Activated CD4-positive, alpha-beta T cell treated with anti-CD3 and anti-CD28 coated beads, Interleukin-2, amount 10 ng/mL, durations not matched to agents 7 days and 5 days (primary cell): ENCODE measurements at regions not wholly inside any gene's neighbourhood (a gene's known extent, or its start where the extent isn't known, plus 50 kb on each side); places are given as distances from the start of the nearest gene placed in this dataset.

ENCODE experiments used
- CTCF ChIA-PET: fragments of 350-600 bp; sonication (Branson Sonifier 250); formaldehyde crosslinking; loops from one replicate; lab custom pipeline; 2021; ENCODE audit warnings: antibody characterized with exemption; lab: Charles Lee
- POLR2A ChIA-PET: fragments of 350-600 bp; sonication (Branson Sonifier 250); formaldehyde crosslinking; loops from one replicate; lab custom pipeline; 2021; ENCODE audit warnings: antibody characterized with exemption; lab: Charles Lee
- DNase-seq: peaks from one replicate; pipeline ENCODE4 v3.0.0-alpha.2; 2020
- H3K27ac Mint-ChIP-seq: one replicate; pipeline ENCODE4 v1.8.0; 2021; ENCODE audit warnings: mild to moderate bottlenecking, moderate library complexity, mixed read lengths
- H3K27me3 Mint-ChIP-seq: one replicate; pipeline ENCODE4 v1.8.0; 2021; ENCODE audit warnings: mixed read lengths
- H3K36me3 Mint-ChIP-seq: one replicate; pipeline ENCODE4 v1.8.0; 2021; ENCODE audit warnings: low read depth, mixed read lengths
- H3K4me1 Mint-ChIP-seq: one replicate; pipeline ENCODE4 v1.8.0; 2021; ENCODE audit warnings: mixed read lengths
- H3K4me3 Mint-ChIP-seq: one replicate; pipeline ENCODE4 v1.8.0; 2021; ENCODE audit warnings: mild to moderate bottlenecking, moderate library complexity, mixed read lengths
- H3K9me3 Mint-ChIP-seq: one replicate; pipeline ENCODE4 v1.8.0; 2021; ENCODE audit warnings: mixed read lengths

DNA sequence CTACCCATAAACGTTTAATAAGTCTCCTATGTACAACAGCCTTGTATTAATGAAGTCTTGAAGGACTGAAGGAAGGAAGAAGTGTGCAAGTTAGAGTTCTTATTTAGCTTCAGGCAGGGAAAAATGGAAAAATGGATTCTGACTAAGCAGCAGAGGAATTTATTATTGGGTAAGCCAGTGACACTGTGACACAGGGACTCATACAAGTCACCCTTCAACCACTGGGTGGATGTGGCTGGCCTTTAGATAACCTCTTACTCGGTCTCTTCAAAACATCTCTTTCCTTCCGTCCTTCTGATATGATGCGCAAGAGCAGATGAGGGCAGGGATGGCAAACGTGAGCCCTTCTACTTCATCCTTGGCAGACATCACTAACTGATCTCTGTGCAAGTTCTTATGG is 145.6 kb downstream of the DHX35 start:
- Mint-ChIP-seq H3K27me3 (peaks cover 20% of the 10 kb centered on the region), H3K36me3 (no peaks in the 10 kb centered on the region), H3K27ac (no peak overlapping the region), H3K4me3 (no peak overlapping the region), H3K4me1 (no peaks in the 10 kb centered on the region), H3K9me3 (no peaks in the 10 kb centered on the region)
- ChIA-PET POLR2A (no interaction called here), CTCF (no interaction called here)
- no peak for DNase-seq

DNA sequence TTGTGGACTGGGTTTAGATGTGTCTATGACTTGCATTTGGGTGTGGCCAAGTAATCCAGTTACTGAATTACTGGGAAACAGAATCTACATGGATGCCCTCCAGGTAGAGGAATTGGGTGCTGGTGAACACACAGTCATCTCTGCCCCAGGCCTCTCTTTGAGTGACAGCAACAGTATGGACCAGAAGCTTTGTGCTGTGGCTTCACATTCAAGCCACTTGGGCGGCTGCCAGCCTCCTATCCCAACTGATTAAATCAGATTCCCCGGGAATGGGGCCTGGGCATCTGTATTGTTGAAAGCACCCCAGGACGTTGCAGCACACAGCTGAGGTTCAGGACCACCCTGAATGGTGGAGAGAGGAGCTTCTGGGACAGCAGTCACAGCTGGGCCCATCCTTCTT is 144.6 kb downstream of the DHX35 start:
- H3K9me3 Mint-ChIP-seq = no peaks in the 10 kb centered on the region
- H3K4me1 Mint-ChIP-seq = no peaks in the 10 kb centered on the region
- no peaks in the 10 kb centered on the region for H3K36me3 Mint-ChIP-seq
- POLR2A ChIA-PET = no interaction called here
- CTCF ChIA-PET = no interaction called here
- no peak for DNase-seq
- peaks cover 14% of the 10 kb centered on the region for H3K27me3 Mint-ChIP-seq
- H3K27ac Mint-ChIP-seq = no peak overlapping the region
- no peak overlapping the region for H3K4me3 Mint-ChIP-seq

GRCh38 chr20:39105551-39105950 is 143.4 kb downstream of the DHX35 start:
- Mint-ChIP-seq H3K4me1 (no peaks in the 10 kb centered on the region), H3K9me3 (no peaks in the 10 kb centered on the region), H3K36me3 (no peaks in the 10 kb centered on the region), H3K27me3 (peaks cover 6% of the 10 kb centered on the region), H3K27ac (no peak overlapping the region), H3K4me3 (no peak overlapping the region)
- ChIA-PET CTCF (no interaction called here), POLR2A (no interaction called here)
- DNase-seq = no peak

DNA sequence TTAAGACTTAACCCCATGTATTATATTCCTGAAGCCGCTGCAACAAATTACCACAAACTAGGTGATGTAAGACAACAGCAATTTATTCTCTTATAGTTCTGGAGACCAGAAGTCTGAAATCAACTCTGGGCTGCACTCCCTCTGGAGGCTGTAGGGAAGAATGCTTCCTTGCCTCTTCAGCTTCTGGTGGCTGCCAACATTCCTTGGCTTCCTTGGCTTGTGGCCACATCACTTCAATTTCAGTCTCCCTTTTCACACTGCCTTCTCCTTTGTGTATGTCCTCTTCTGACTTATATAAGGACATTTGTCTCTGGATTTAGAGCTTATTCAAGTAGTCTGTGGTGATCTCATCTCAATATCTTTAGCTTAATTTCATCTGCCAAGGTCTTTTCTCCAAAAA is 141.6 kb downstream of the DHX35 start:
- no peak overlapping the region for H3K4me3 Mint-ChIP-seq
- CTCF ChIA-PET = interaction anchor here (1.5 kb wide), 1 partner anchor 15 kb away, joined by 3 read pairs; no protein-coding TSS in a partner anchor
- DNase-seq = no peak
- H3K27ac Mint-ChIP-seq = no peak overlapping the region
- H3K27me3 Mint-ChIP-seq = peaks cover 3% of the 10 kb centered on the region
- POLR2A ChIA-PET = no interaction called here
- H3K4me1 Mint-ChIP-seq = no peaks in the 10 kb centered on the region
- no peaks in the 10 kb centered on the region for H3K9me3 Mint-ChIP-seq
- no peaks in the 10 kb centered on the region for H3K36me3 Mint-ChIP-seq

GRCh38 chr20:39103305-39103704 is 141.2 kb downstream of the DHX35 start:
- Mint-ChIP-seq H3K4me3 (no peak overlapping the region), H3K4me1 (no peaks in the 10 kb centered on the region), H3K36me3 (no peaks in the 10 kb centered on the region), H3K27ac (no peak overlapping the region), H3K9me3 (no peaks in the 10 kb centered on the region), H3K27me3 (peaks cover 5% of the 10 kb centered on the region)
- ChIA-PET CTCF (interaction anchor here (1.5 kb wide), 1 partner anchor 15 kb away, joined by 3 read pairs; no protein-coding TSS in a partner anchor), POLR2A (no interaction called here)
- DNase-seq = no peak

- H3K4me3 Mint-ChIP-seq = no peak overlapping the region
- ChIA-PET CTCF (no interaction called here), POLR2A (no interaction called here)
- H3K4me1 Mint-ChIP-seq = no peaks in the 10 kb centered on the region
- no peak overlapping the region for H3K27ac Mint-ChIP-seq
- H3K27me3 Mint-ChIP-seq = peaks cover 8% of the 10 kb centered on the region
- H3K9me3 Mint-ChIP-seq = no peaks in the 10 kb centered on the region
- H3K36me3 Mint-ChIP-seq = no peaks in the 10 kb centered on the region
- no peak for DNase-seq
Observed at GRCh38 chr20:39101895-39102294, 139.8 kb downstream of the DHX35 start.

DNA sequence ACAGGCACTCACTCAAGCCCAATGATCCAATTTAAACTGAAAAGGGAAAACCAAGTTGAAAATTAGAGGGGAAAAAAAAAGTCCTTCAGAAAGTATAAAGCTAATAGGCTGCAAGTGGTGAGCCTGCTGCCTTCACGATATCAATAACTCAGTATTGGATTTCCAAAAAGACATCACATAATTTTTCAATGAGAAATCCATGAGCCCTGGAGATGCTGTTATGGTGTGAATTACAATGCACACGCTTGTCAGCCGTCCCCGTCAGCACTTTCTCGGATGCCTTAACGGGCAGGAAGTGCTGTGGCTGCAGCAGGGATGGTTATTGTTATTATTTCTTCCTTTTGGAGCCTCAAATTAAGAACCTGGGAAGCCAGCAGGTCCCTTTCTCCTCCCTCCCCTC is 138.5 kb downstream of the DHX35 start:
- Mint-ChIP-seq H3K9me3 (no peaks in the 10 kb centered on the region), H3K36me3 (no peaks in the 10 kb centered on the region), H3K4me3 (no peak overlapping the region), H3K27me3 (peaks cover 8% of the 10 kb centered on the region), H3K27ac (no peak overlapping the region), H3K4me1 (no peaks in the 10 kb centered on the region)
- POLR2A ChIA-PET = no interaction called here
- CTCF ChIA-PET = no interaction called here
- no peak for DNase-seq

DNA sequence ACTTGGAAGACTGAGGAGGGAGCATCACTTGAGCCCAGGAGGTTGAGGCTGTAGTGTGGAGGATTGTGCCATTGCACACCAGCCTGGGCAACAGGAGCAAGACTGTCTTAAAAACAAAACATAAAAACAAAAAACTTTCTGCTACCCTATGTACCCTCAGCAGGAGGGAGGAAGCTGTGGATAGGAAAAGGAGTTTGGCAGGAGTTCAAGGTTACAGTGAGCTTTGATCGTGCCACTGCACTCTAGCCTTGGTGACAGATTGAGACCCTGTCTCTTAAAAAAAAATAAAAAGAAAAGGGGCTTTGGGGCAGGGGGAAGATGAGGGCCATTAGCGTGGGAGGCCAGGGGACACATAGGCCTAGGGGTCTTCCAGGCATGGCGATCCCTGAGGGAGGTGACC is 135.7 kb downstream of the DHX35 start:
- ChIA-PET CTCF (interaction anchor here (0.7 kb wide), 1 partner anchor 17 kb away, joined by 3 read pairs; no protein-coding TSS in a partner anchor), POLR2A (no interaction called here)
- Mint-ChIP-seq H3K9me3 (no peaks in the 10 kb centered on the region), H3K36me3 (no peaks in the 10 kb centered on the region), H3K4me3 (no peak overlapping the region), H3K27ac (no peak overlapping the region), H3K27me3 (peaks cover 5% of the 10 kb centered on the region), H3K4me1 (no peaks in the 10 kb centered on the region)
- DNase-seq = no peak

- H3K27me3 Mint-ChIP-seq = peaks cover 5% of the 10 kb centered on the region
- no peaks in the 10 kb centered on the region for H3K4me1 Mint-ChIP-seq
- no peak for DNase-seq
- no peak overlapping the region for H3K27ac Mint-ChIP-seq
- ChIA-PET POLR2A (no interaction called here), CTCF (no interaction called here)
- H3K9me3 Mint-ChIP-seq = no peaks in the 10 kb centered on the region
- no peaks in the 10 kb centered on the region for H3K36me3 Mint-ChIP-seq
- no peak overlapping the region for H3K4me3 Mint-ChIP-seq
Observed at GRCh38 chr20:39095870-39096269, 133.7 kb downstream of the DHX35 start.

- Mint-ChIP-seq H3K27me3 (peaks cover 5% of the 10 kb centered on the region), H3K4me3 (no peak overlapping the region), H3K9me3 (no peaks in the 10 kb centered on the region), H3K4me1 (no peaks in the 10 kb centered on the region), H3K27ac (no peak overlapping the region), H3K36me3 (no peaks in the 10 kb centered on the region)
- ChIA-PET POLR2A (no interaction called here), CTCF (interaction anchor here (0.6 to 1.1 kb wide), 3 partner anchors 12 to 571 kb away, joined by 3 read pairs; no protein-coding TSS in a partner anchor)
- no peak for DNase-seq
Observed at GRCh38 chr20:39094391-39094790, 132.2 kb downstream of the DHX35 start.

DNA sequence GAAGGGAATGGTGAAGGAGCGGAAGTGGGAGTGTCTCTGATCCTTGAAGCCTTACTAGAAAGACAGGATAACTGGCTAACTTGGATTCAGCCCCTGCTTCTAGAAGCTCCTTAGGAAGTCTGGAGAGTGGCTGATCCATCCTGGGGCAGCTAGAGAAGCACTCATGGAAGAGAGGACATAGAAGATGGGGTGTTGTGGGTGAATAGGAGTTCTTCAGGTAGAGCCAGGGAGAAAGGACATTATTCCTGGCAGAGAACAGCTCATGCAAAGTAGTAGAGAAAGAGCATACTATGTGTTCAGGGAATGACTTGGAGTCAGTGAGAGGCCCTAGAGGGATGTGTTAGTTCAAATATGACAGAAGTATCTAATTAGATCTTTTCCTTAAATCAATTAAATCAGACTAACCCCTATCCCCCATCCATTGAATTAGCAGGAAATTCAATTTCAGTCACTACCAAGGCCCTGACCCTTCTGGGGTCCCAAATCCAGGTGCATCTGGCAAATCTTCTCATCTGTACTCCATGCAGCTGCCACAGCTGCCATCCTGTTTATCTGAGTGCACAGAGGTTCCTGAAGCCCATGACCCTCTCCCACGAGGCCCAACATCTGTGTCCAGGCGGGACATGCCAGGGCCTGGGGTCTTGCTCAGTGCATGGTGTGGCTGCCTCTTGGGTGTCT is 130.7 kb downstream of the DHX35 start:
- peaks cover 2% of the 10 kb centered on the region for H3K27me3 Mint-ChIP-seq
- no peak overlapping the region for H3K27ac Mint-ChIP-seq
- no peaks in the 10 kb centered on the region for H3K36me3 Mint-ChIP-seq
- CTCF ChIA-PET = interaction anchor here (0.7 kb wide), 1 partner anchor 11 kb away, joined by 3 read pairs; no protein-coding TSS in a partner anchor
- no peak overlapping the region for H3K4me3 Mint-ChIP-seq
- no peak for DNase-seq
- H3K9me3 Mint-ChIP-seq = peaks cover 3% of the 10 kb centered on the region
- POLR2A ChIA-PET = no interaction called here
- no peaks in the 10 kb centered on the region for H3K4me1 Mint-ChIP-seq

DNA sequence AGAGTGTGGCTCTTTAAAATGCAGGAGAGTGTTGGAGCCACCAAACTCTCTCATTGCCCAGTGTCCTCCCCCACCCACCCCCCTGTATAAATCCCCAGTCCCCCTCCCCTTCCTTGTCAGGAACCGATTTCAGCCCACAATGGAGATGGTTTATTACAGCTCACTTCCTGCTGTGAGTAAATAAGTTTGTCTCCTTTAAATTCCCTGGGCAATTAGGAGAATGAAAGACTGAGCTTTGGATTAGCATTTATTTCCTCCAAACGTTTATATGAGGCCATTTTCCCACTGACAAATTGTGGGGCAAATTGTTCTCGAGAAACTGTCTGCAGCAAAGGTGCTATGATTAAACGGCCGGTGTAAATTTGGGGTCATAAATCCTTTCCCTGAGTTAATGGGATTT is 128.8 kb downstream of the DHX35 start:
- no peaks in the 10 kb centered on the region for H3K4me1 Mint-ChIP-seq
- H3K4me3 Mint-ChIP-seq = no peak overlapping the region
- ChIA-PET POLR2A (no interaction called here), CTCF (no interaction called here)
- DNase-seq = no peak
- no peaks in the 10 kb centered on the region for H3K27me3 Mint-ChIP-seq
- peaks cover 3% of the 10 kb centered on the region for H3K9me3 Mint-ChIP-seq
- no peaks in the 10 kb centered on the region for H3K36me3 Mint-ChIP-seq
- no peak overlapping the region for H3K27ac Mint-ChIP-seq

GRCh38 chr20:39089797-39090196 is 127.7 kb downstream of the DHX35 start:
- POLR2A ChIA-PET = no interaction called here
- Mint-ChIP-seq H3K4me3 (no peak overlapping the region), H3K27me3 (peaks cover 6% of the 10 kb centered on the region), H3K27ac (no peak overlapping the region), H3K9me3 (peaks cover 3% of the 10 kb centered on the region), H3K4me1 (no peaks in the 10 kb centered on the region), H3K36me3 (no peaks in the 10 kb centered on the region)
- CTCF ChIA-PET = interaction anchor here (0.7 kb wide), 1 partner anchor 98 kb away, joined by 5 read pairs; no protein-coding TSS in a partner anchor
- no peak for DNase-seq
